Neural cell (in vitro differentiated cells): ENCODE measurements at regions not wholly inside any gene's neighbourhood (a gene's known extent, or its start where the extent isn't known, plus 50 kb on each side); places are given as distances from the start of the nearest gene placed in this dataset.

Experiments used
- H2AFZ ChIP-seq: fragments of 200-600, 300-800 bp; sonication (generic), shearing (Covaris generic); 2 replicates; pipeline ENCODE4 v1.6.0; 2014; ENCODE audit warnings: low read depth, mild to moderate bottlenecking, antibody characterized with exemption, low read length, moderate library complexity
- H3F3A ChIP-seq: fragments of 200-600 bp; shearing (Covaris generic); 2 replicates; pipeline ENCODE4 v1.6.1; 2016; ENCODE audit warnings: mild to moderate bottlenecking, moderate library complexity, mixed read lengths, antibody characterized with exemption, low read length; ENCODE audit not compliant: insufficient read depth, poor library complexity, severe bottlenecking
- H3K27ac ChIP-seq: fragments of 200-600, 300-800 bp; sonication (generic), shearing (Covaris generic); 2 replicates; pipeline ENCODE4 v1.5.1; 2014; ENCODE audit warnings: mild to moderate bottlenecking, low read length, moderate library complexity
- H3K27me3 ChIP-seq: fragments of 300-800, 200-600 bp; sonication (generic), shearing (Covaris generic); 2 replicates; pipeline ENCODE4 v1.6.0; 2014; ENCODE audit warnings: mild to moderate bottlenecking, low read depth, low read length, moderate library complexity; ENCODE audit not compliant: insufficient read depth
- H3K36me3 ChIP-seq: fragments of 300-800, 200-600 bp; sonication (generic), shearing (Covaris generic); 2 replicates; pipeline ENCODE4 v1.5.1; 2014; ENCODE audit warnings: mild to moderate bottlenecking, antibody characterized with exemption, low read length, moderate library complexity; ENCODE audit not compliant: insufficient read depth
- H3K4me2 ChIP-seq: fragments of 300-800, 200-600 bp; sonication (generic), shearing (Covaris generic); 2 replicates; pipeline ENCODE4 v1.6.0; 2014; ENCODE audit warnings: mild to moderate bottlenecking, low read length
- H3K4me3 ChIP-seq: fragments of 300-800, 200-600 bp; sonication (generic), shearing (Covaris generic); 2 replicates; pipeline ENCODE4 v1.5.1; 2014; ENCODE audit warnings: mild to moderate bottlenecking, low read length, moderate library complexity
- H3K79me2 ChIP-seq: fragments of 200-600 bp; shearing (Covaris generic); replicated peaks from 2 replicates; pipeline ENCODE4 v1.6.0; 2014; ENCODE audit warnings: mild to moderate bottlenecking, low read length, moderate library complexity; ENCODE audit not compliant: insufficient read depth
- H3K9ac ChIP-seq: fragments of 300-800, 200-600 bp; sonication (generic), shearing (Covaris generic); 2 replicates; pipeline ENCODE4 v1.6.1; 2016; ENCODE audit warnings: mild to moderate bottlenecking, low read length, mixed read lengths
- H3K9me2 ChIP-seq: fragments of 200-600 bp; shearing (Covaris generic); 2 replicates; pipeline ENCODE4 v1.6.1; 2016; ENCODE audit warnings: mild to moderate bottlenecking, low read length, mixed read lengths; ENCODE audit not compliant: insufficient read depth
- H3K9me3 ChIP-seq: fragments of 200-600, 300-800 bp; sonication (generic), shearing (Covaris generic); 2 replicates; pipeline ENCODE4 v1.6.1; 2016; ENCODE audit warnings: mild to moderate bottlenecking, mixed run types, low read length, moderate library complexity, mixed read lengths
- H4K20me1 ChIP-seq: fragments of 200-600 bp; shearing (Covaris generic); 2 replicates; pipeline ENCODE4 v1.6.1; 2016; ENCODE audit warnings: mild to moderate bottlenecking, mixed run types; ENCODE audit not compliant: insufficient read depth
- CTCF ChIP-seq: fragments of 450-650 bp; IDR thresholded peaks from 2 replicates; pipeline ENCODE4 v1.5.1; 2014; ENCODE audit warnings: antibody characterized with exemption, mild to moderate bottlenecking, moderate library complexity; ENCODE audit not compliant: poor library complexity, severe bottlenecking
- EP300 ChIP-seq: fragments of 450-650 bp; conservative IDR thresholded peaks from 2 replicates; pipeline ENCODE4 v1.6.1; 2014; ENCODE audit warnings: antibody characterized with exemption, mild to moderate bottlenecking, moderate library complexity; ENCODE audit not compliant: poor library complexity, severe bottlenecking
- EZH2 ChIP-seq: fragments of 200-600, 300-800 bp; shearing (Covaris generic), sonication (generic); IDR thresholded peaks from 2 replicates; pipeline ENCODE4 v1.6.1; 2014; ENCODE audit warnings: antibody characterized with exemption, low read length, borderline replicate concordance, mild to moderate bottlenecking; ENCODE audit not compliant: insufficient read depth, poor library complexity, severe bottlenecking
- MXI1 ChIP-seq: fragments of 450-650 bp; conservative IDR thresholded peaks from 2 replicates; pipeline ENCODE4 v1.6.1; 2014; ENCODE audit warnings: antibody characterized with exemption, mild to moderate bottlenecking; ENCODE audit not compliant: poor library complexity, severe bottlenecking
- POLR2AphosphoS5 ChIP-seq: IDR thresholded peaks from 2 replicates; pipeline ENCODE4 v1.6.1; 2012
- RAD21 ChIP-seq: fragments of 450-650 bp; conservative IDR thresholded peaks from 2 replicates; pipeline ENCODE4 v1.6.1; 2014; ENCODE audit warnings: antibody characterized with exemption, mild to moderate bottlenecking, moderate library complexity
- REST ChIP-seq: IDR thresholded peaks from 2 replicates; pipeline ENCODE4 v1.6.1; 2012; ENCODE audit warnings: borderline replicate concordance
- SMC3 ChIP-seq: fragments of 450-650 bp; conservative IDR thresholded peaks from 2 replicates; pipeline ENCODE4 v1.6.1; 2014; ENCODE audit warnings: antibody characterized with exemption, mild to moderate bottlenecking, moderate library complexity; ENCODE audit not compliant: poor library complexity
- TAF1 ChIP-seq: IDR thresholded peaks from 2 replicates; pipeline ENCODE4 v1.6.1; 2012; ENCODE audit warnings: low read depth

DNA sequence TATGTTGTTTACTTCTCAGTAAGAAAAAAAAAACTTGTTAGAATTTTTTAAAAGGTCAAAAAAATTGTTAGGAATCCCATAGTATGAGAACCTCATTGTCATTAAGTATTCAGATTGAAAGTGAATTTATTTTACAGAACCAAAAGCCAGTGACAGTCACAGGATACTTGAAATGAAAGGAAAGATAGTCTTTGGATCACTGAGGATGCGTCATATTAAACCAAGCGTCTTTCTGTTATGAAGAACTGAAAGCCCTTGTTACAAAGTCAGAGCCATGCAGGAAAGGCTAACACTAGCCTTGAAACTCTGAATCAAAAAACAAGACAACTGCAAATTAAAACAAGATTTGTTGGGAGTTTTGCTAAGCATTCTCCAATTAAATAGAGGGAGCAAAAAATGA lies 1348.0 kb upstream of the SLC10A2 start:
- no peak overlapping the region for H3K4me2 ChIP-seq
- no peaks in the 10 kb centered on the region for H3K9me3 ChIP-seq
- no peak overlapping the region for H2AFZ ChIP-seq
- no peak for TF ChIP-seq EP300
- TF ChIP-seq POLR2AphosphoS5 = no peak
- TF ChIP-seq RAD21 = no peak
- H3K36me3 ChIP-seq = no peaks in the 10 kb centered on the region
- H3K4me3 ChIP-seq = no peak overlapping the region
- no peak overlapping the region for H3K27ac ChIP-seq
- no peaks in the 10 kb centered on the region for H3K27me3 ChIP-seq
- H4K20me1 ChIP-seq = no peaks in the 10 kb centered on the region
- no peak overlapping the region for H3K9ac ChIP-seq
- no peaks in the 10 kb centered on the region for H3K79me2 ChIP-seq
- no peaks in the 10 kb centered on the region for H3K9me2 ChIP-seq
- H3F3A ChIP-seq = no peaks in the 10 kb centered on the region

DNA sequence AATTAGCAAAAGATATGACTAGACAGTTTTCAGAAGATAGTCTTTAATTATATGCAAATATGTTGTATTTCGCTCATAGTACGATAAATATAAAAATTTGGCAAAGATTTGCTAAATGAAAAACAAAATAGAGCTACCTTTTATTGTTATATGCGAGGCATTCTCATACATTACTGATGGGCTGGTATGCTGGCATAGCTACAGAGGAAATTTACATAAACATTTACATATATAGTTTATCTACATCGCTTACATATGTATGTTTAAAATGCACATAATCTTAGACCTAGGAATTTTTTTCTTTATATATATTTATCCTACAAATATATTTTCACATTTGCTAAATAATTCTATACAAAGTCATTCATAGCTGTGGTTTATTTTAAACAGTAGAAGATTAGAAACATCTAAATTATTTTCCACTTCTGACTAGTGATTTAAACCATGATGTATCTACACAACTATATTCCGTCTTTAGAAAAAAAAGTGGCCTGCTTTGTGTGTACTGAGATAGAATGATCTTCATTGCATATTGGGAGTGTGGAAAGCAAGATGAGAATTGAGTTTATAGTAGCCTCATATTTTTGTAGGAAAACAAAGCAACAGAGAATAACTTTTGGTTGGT lies 1345.0 kb upstream of the SLC10A2 start:
- Histone ChIP-seq H3K9ac (no peak overlapping the region), H3K27ac (no peak overlapping the region), H3F3A (no peaks in the 10 kb centered on the region), H3K27me3 (no peaks in the 10 kb centered on the region), H3K79me2 (no peaks in the 10 kb centered on the region), H4K20me1 (no peaks in the 10 kb centered on the region), H3K9me2 (no peaks in the 10 kb centered on the region), H3K9me3 (no peaks in the 10 kb centered on the region), H3K36me3 (no peaks in the 10 kb centered on the region), H2AFZ (no peak overlapping the region), H3K4me3 (no peak overlapping the region), H3K4me2 (no peak overlapping the region)
- no peak for TF ChIP-seq CTCF

- Histone ChIP-seq H3K4me3 (no peak overlapping the region), H3K9me2 (no peaks in the 10 kb centered on the region), H4K20me1 (no peaks in the 10 kb centered on the region), H3K27ac (no peak overlapping the region), H3K79me2 (no peaks in the 10 kb centered on the region), H3F3A (no peaks in the 10 kb centered on the region), H3K27me3 (no peaks in the 10 kb centered on the region), H2AFZ (no peak overlapping the region), H3K9me3 (no peaks in the 10 kb centered on the region), H3K9ac (no peak overlapping the region), H3K36me3 (no peaks in the 10 kb centered on the region), H3K4me2 (no peak overlapping the region)
- no peak for TF ChIP-seq EZH2
- TF ChIP-seq REST = no peak
- no peak for TF ChIP-seq MXI1
- no peak for TF ChIP-seq EP300
- no peak for TF ChIP-seq TAF1
- TF ChIP-seq CTCF = no peak
- TF ChIP-seq POLR2AphosphoS5 = no peak
- TF ChIP-seq RAD21 = no peak
- TF ChIP-seq SMC3 = no peak
Observed at GRCh38 chr13:104408733-104409132, 1342.5 kb upstream of the SLC10A2 start.
